GM12892 (cell line): ENCODE measurements at regions not wholly inside any gene's neighbourhood (a gene's known extent, or its start where the extent isn't known, plus 50 kb on each side); places are given as distances from the start of the nearest gene placed in this dataset.

Experiments
- POLR2A ChIP-seq: IDR thresholded peaks from 2 replicates; pipeline ENCODE4 v1.6.1; 2011; ENCODE audit warnings: low read depth, low read length, control low read depth
- POLR2AphosphoS5 ChIP-seq: IDR thresholded peaks from 2 replicates; pipeline ENCODE4 v1.6.1; 2011; ENCODE audit warnings: low read depth, low read length, control low read depth
- TAF1 ChIP-seq: IDR thresholded peaks from 2 replicates; pipeline ENCODE4 v1.6.1; 2011; ENCODE audit warnings: low read depth, mild to moderate bottlenecking, control low read depth, low read length, borderline replicate concordance

GRCh38 chr11:15534266-15534665 lies 419.5 kb downstream of the INSC start:
- no peak for TF ChIP-seq POLR2AphosphoS5
- no peak for TF ChIP-seq TAF1
- no peak for TF ChIP-seq POLR2A
